Renal cortical epithelial cell (primary cell): ENCODE measurements at regions not wholly inside any gene's neighbourhood (a gene's known extent, or its start where the extent isn't known, plus 50 kb on each side); places are given as distances from the start of the nearest gene placed in this dataset.

Experiments
- DNase-seq: peaks from one replicate; pipeline ENCODE4 v3.0.0-alpha.2; 2011; ENCODE audit warnings: low read depth

- DNase-seq: no peak
These were observed 151.7 kb upstream of the ITGA4 start for GRCh38 chr2:181305301-181306123.

DNA sequence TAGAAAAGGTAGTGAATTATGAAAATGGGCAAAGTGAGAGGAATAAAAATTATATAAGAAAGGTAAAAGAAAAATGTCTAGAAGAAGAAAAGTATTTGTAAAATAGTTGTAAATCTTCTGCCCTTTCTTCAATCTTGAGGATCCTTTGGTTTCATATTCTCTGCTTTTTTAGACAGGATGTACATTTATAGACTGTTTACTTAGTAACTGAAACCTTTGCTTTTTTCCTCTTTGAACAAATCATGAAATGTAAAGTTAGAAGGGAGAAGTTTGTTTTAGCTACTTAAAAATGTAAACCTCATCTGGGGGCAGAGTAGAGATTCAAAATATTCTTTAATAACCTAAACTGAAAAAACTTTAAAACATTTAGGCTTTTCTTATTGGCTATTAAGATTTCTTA is 150.4 kb upstream of the ITGA4 start:
- no peak for DNase-seq

DNA sequence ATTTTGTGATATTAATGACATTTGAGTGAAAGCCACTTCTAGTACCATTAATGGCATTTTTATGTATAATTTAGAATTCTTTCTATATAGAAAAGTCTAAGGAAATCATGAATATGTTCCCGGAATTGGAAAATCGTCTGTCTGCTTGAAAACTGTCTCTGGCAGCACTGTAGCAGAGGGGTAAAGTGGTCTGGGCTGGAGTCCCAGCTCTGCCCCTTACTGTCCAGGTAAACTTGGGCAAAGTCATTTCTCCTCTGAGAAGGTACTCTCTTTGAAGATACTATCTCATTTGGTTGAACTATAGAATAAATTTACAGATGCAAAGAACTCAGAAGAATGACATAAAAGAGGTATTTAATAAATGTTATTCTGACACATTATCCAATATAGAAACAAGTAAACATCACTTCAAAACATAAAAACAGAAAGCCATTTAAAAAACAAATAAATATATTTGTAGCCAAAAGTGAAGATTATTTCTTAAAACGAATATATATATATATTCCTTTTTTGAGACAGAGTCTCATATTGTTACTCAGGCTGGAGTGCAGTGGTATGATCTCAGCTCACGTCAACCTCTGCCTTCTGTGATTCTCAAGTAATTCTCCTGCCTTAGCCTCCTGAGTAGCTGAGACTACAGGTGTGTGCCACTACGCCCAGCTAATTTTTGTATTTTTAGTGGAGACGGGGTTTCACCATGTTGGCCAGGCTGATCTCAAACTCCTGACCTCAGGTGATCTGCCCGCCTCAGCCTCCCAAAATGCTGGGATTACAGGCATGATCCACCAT is 149.8 kb upstream of the ITGA4 start:
- DNase-seq: no peak

GRCh38 chr2:181308766-181309515 is 148.2 kb upstream of the ITGA4 start:
- DNase-seq: no peak

DNA sequence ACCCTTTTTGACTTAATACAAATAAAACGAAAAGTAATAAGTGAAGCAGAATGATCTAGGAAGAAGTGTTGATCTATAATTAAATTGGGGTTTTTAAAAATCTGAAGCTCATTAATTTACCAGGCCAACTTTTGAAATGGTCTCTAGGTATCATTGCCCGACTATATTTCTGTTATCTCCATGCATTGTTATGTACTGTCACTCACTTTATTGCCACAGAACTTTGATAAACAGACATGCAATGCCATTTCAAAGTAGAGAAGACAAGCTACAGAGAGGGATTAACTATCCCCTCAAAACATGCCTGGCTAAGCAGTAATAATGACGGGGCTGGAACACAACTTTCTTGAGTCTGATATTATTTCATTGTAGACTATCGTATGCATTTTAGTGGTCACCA is 147.6 kb upstream of the ITGA4 start:
- no peak for DNase-seq

DNA sequence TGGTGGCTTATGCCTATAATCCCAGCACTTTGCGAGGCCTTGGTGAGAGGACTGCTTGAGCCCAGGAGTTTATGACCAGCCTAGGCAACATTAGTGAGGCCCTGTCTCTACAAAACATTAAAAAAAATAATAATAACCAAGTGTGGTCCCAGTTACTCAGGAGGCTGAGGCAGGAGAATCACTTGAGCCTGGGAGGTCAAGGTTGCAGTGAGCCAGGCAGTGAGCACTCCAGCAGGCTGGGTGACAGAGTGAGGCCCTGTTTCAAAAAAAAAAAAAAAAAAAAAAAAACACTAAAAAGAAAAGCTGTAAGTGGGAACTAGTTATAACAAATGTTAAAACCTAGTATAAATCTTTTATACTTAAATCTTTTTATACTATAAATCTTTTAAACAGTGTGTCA is 146.2 kb upstream of the ITGA4 start:
- no peak for DNase-seq

GRCh38 chr2:181311837-181312236 is 145.3 kb upstream of the ITGA4 start:
- no peak for DNase-seq

DNA sequence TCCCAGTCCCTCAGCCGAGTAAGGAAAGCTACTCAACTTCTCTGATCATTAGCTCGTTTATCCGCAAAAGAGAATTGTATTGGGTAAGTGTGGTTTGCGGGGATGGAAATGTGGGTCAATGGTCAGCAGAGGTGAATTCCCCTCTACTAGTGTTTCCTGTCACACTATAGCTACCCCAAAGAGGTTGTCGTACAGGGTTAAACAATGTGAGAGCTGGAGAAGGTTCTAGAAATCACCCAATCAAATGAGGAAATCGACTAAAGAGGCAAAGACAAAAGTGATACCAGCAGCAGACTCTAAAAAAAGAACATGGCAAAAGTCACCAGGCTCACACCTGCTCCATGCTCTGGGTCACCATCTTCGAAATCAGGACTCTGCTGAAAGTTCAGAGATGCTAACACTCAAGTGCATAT is 144.7 kb upstream of the ITGA4 start:
- DNase-seq: no peak

DNA sequence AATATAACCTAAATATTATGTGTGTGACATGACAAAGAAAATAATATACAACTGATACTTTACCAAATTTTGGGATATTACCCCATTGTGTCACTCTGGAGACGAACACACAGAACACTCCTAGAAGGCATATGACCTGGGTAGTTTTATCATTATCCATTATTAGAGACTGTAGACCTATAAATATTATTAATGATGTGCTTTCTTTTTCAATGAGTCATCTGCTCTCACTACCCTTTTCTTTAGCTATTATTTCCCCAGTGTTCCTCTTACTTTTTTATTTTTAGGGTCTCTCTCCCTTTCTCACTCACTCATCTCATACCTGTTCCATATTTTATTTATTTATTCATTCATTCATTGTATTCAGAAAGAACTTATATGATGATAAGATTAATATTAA is 143.3 kb upstream of the ITGA4 start:
- no peak for DNase-seq

GRCh38 chr2:181314551-181314950 is 142.6 kb upstream of the ITGA4 start:
- no peak for DNase-seq

DNA sequence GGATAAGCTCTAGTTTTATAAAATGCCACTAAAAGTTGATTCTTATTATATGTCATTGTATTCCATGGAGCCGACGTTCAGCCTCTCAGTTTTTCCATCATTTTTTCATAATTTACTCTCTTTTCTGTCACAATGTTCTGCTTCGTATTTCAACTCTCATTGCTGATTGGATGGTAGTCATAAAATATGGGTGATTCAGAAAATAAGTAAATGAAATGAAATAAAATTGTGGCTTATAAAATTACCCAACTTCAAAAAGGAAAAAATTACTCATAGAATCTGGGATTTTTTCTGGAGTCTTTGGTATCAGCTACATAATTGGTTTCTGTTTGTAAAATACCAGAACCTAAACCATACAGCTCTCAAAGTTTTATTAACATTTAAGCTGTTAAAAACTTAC is 139.7 kb upstream of the ITGA4 start:
- no peak for DNase-seq

GRCh38 chr2:181318504-181319280 is 138.5 kb upstream of the ITGA4 start:
- no peak for DNase-seq

GRCh38 chr2:181319286-181319685 is 137.9 kb upstream of the ITGA4 start:
- no peak for DNase-seq

- no peak for DNase-seq
These were observed 136.5 kb upstream of the ITGA4 start for GRCh38 chr2:181320638-181321037.

DNA sequence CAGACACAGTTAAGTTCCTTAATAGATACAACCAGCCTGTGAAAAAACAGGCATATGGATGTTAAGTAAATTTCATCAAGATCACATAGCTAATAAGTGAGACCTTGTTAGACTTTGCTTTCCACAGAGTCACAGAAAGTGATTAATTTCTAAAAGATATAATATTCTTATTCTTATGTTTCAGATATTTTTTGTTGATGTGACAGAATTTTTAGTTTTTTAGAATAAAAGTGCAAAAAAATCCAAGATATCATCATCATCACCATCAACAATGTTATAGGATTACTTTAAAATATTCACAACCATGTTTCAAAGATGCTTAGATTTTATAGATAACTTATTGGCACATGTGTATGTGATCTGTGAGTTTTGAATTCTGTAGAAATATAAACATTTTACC is 132.3 kb upstream of the ITGA4 start:
- no peak for DNase-seq

- no peak for DNase-seq
These were observed 130.5 kb upstream of the ITGA4 start for GRCh38 chr2:181326661-181327060.

GRCh38 chr2:181330286-181330685 is 126.9 kb upstream of the ITGA4 start:
- no peak for DNase-seq

GRCh38 chr2:181332044-181332605 is 125.1 kb upstream of the ITGA4 start:
- no peak for DNase-seq

- no peak for DNase-seq
These were observed 122.9 kb upstream of the ITGA4 start for GRCh38 chr2:181334158-181334826.

- no peak for DNase-seq
These were observed 116.3 kb upstream of the ITGA4 start for GRCh38 chr2:181340891-181341290.
